Neural crest cell (in vitro differentiated cells): ENCODE measurements at regions not wholly inside any gene's neighbourhood (a gene's known extent, or its start where the extent isn't known, plus 50 kb on each side); places are given as distances from the start of the nearest gene placed in this dataset.

ENCODE experiments used
- DNase-seq: peaks from one replicate; pipeline ENCODE4 v3.0.0; 2021; ENCODE audit warnings: low read depth, mixed read lengths, low spot score
- H3K27ac Mint-ChIP-seq: one replicate; pipeline ENCODE4 v1.8.0; 2021; ENCODE audit warnings: mild to moderate bottlenecking, mixed read lengths; ENCODE audit not compliant: unreplicated experiment
- H3K27me3 Mint-ChIP-seq: 2 replicates; pipeline ENCODE4 v1.8.0; 2021; ENCODE audit warnings: low read depth, mild to moderate bottlenecking, mixed read lengths
- H3K36me3 Mint-ChIP-seq: 2 replicates; pipeline ENCODE4 v1.8.0; 2021; ENCODE audit warnings: low read depth, mild to moderate bottlenecking, mixed read lengths
- H3K4me1 Mint-ChIP-seq: 2 replicates; pipeline ENCODE4 v1.8.0; 2021; ENCODE audit warnings: mixed read lengths
- H3K4me3 Mint-ChIP-seq: one replicate; pipeline ENCODE4 v1.8.0; 2021; ENCODE audit warnings: mild to moderate bottlenecking, mixed read lengths
- H3K9me3 Mint-ChIP-seq: 2 replicates; pipeline ENCODE4 v1.8.0; 2021; ENCODE audit warnings: mixed read lengths
- TF ChIP-seq, protein P1 (sequence below): fragments of 200-600 bp; sonication (generic); conservative IDR thresholded peaks from 2 replicates; pipeline ENCODE4 v1.5.0; 2021; ENCODE audit warnings: antibody characterized with exemption, mild to moderate bottlenecking

GRCh38 chr6:92196325-92196724 lies 1223.0 kb downstream of the EPHA7 start:
- H3K9me3 Mint-ChIP-seq = peaks cover 9% of the 10 kb centered on the region
- no peaks in the 10 kb centered on the region for H3K27me3 Mint-ChIP-seq
- H3K27ac Mint-ChIP-seq = no peak overlapping the region
- peaks cover 8% of the 10 kb centered on the region for H3K4me1 Mint-ChIP-seq
- H3K36me3 Mint-ChIP-seq = no peaks in the 10 kb centered on the region
- no peak overlapping the region for H3K4me3 Mint-ChIP-seq
- TF ChIP-seq, protein P1, sequence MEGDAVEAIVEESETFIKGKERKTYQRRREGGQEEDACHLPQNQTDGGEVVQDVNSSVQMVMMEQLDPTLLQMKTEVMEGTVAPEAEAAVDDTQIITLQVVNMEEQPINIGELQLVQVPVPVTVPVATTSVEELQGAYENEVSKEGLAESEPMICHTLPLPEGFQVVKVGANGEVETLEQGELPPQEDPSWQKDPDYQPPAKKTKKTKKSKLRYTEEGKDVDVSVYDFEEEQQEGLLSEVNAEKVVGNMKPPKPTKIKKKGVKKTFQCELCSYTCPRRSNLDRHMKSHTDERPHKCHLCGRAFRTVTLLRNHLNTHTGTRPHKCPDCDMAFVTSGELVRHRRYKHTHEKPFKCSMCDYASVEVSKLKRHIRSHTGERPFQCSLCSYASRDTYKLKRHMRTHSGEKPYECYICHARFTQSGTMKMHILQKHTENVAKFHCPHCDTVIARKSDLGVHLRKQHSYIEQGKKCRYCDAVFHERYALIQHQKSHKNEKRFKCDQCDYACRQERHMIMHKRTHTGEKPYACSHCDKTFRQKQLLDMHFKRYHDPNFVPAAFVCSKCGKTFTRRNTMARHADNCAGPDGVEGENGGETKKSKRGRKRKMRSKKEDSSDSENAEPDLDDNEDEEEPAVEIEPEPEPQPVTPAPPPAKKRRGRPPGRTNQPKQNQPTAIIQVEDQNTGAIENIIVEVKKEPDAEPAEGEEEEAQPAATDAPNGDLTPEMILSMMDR = no peak
- DNase-seq = no peak

DNA sequence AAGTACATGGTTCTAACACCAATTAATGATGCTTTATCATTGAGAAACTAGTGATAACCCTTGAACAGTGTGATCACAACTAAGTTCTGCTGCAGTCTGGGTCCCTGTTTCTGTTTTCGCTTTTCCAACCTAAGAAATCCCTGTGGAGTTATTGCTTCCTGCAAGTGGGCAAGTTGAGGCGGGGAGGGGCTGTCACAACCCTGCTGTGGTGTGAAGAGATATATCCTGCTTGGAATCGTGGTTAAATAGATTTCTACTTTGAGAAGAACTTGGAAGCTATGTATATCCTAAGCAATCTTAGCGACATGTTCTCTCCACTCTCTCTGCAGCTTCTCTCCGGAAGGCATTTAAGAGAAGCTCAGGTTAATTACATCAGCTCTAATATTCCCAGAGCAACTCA lies 1223.6 kb downstream of the EPHA7 start:
- no peaks in the 10 kb centered on the region for H3K36me3 Mint-ChIP-seq
- H3K4me1 Mint-ChIP-seq = peaks cover 8% of the 10 kb centered on the region
- TF ChIP-seq, protein P1 = no peak
- no peak overlapping the region for H3K27ac Mint-ChIP-seq
- H3K4me3 Mint-ChIP-seq = no peak overlapping the region
- peaks cover 9% of the 10 kb centered on the region for H3K9me3 Mint-ChIP-seq
- H3K27me3 Mint-ChIP-seq = no peaks in the 10 kb centered on the region
- no peak for DNase-seq

- DNase-seq = no peak
- Mint-ChIP-seq H3K4me3 (no peak overlapping the region), H3K9me3 (peaks cover 2% of the 10 kb centered on the region), H3K27me3 (no peaks in the 10 kb centered on the region), H3K27ac (no peak overlapping the region), H3K36me3 (no peaks in the 10 kb centered on the region), H3K4me1 (peaks cover 3% of the 10 kb centered on the region)
- TF ChIP-seq, protein P1 = no peak
Observed at GRCh38 chr6:92188016-92188415, 1231.3 kb downstream of the EPHA7 start.

- peaks cover 3% of the 10 kb centered on the region for H3K4me1 Mint-ChIP-seq
- H3K4me3 Mint-ChIP-seq = no peak overlapping the region
- no peak for DNase-seq
- H3K9me3 Mint-ChIP-seq = peaks cover 2% of the 10 kb centered on the region
- no peak overlapping the region for H3K27ac Mint-ChIP-seq
- TF ChIP-seq, protein P1 = no peak
- H3K36me3 Mint-ChIP-seq = no peaks in the 10 kb centered on the region
- no peaks in the 10 kb centered on the region for H3K27me3 Mint-ChIP-seq
Observed at GRCh38 chr6:92184933-92185332, 1234.4 kb downstream of the EPHA7 start.

GRCh38 chr6:92181347-92181746 lies 1238.0 kb downstream of the EPHA7 start:
- H3K27me3 Mint-ChIP-seq = no peaks in the 10 kb centered on the region
- H3K4me3 Mint-ChIP-seq = no peak overlapping the region
- H3K4me1 Mint-ChIP-seq = peaks cover 3% of the 10 kb centered on the region
- no peak for DNase-seq
- TF ChIP-seq, protein P1 = no peak
- no peaks in the 10 kb centered on the region for H3K9me3 Mint-ChIP-seq
- H3K36me3 Mint-ChIP-seq = no peaks in the 10 kb centered on the region
- H3K27ac Mint-ChIP-seq = no peak overlapping the region

DNA sequence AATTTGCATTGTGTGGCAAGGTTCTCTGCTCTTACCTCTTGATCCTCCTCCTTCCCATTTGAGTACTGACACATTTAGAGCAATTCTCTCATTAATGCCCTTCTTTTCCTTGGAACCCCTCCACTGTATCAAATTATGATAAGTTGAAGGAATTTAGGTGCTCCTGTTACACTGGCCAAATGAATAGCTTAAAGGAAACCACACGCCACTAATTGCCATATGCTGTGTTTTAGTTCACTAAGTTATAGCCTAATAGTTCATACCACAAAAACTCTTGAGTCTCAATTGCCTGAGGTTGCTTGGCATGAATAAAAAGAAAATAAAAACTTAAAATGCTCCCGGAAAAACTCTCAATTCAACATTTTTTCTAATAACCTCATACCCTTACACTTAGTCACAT lies 1239.3 kb downstream of the EPHA7 start:
- H3K27me3 Mint-ChIP-seq = no peaks in the 10 kb centered on the region
- no peak overlapping the region for H3K4me3 Mint-ChIP-seq
- H3K9me3 Mint-ChIP-seq = no peaks in the 10 kb centered on the region
- no peak overlapping the region for H3K27ac Mint-ChIP-seq
- DNase-seq = no peak
- TF ChIP-seq, protein P1 = no peak
- peaks cover 3% of the 10 kb centered on the region for H3K4me1 Mint-ChIP-seq
- H3K36me3 Mint-ChIP-seq = no peaks in the 10 kb centered on the region
